ENCODE measurements at regions not wholly inside any gene's neighbourhood (a gene's known extent, or its start where the extent isn't known, plus 50 kb on each side); places are given as distances from the start of the nearest gene placed in this dataset.

DNA sequence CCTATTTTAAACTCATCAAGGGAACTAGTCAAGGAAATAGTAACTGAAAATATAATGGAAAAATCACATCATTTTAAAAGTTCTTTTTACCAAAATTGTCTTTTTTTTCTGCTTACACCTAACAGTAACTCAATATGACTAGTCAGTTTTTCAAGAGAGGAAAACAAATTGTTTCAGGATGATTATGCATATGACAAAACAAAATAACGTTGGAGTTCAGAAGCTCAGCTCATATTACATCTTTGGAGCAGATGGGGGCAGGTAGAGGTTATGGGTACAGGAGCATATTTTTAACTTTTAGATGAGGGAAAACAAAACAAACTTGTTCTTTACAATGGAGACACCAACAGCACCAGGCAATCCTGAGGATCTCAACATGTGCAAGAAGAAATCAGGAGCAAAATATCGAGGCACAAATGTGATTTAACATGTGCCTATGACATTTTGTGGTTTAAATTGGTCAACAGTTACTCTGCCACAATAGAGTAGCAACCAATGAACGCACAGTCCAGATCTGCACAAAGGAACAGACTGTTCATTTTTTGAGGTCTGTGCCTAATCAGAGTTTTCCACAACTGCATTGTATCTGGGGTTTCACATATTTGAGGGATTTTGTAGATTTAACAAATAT is 659.0 kb downstream of the ANXA1 start:
- TF ChIP-seq, protein P1, sequence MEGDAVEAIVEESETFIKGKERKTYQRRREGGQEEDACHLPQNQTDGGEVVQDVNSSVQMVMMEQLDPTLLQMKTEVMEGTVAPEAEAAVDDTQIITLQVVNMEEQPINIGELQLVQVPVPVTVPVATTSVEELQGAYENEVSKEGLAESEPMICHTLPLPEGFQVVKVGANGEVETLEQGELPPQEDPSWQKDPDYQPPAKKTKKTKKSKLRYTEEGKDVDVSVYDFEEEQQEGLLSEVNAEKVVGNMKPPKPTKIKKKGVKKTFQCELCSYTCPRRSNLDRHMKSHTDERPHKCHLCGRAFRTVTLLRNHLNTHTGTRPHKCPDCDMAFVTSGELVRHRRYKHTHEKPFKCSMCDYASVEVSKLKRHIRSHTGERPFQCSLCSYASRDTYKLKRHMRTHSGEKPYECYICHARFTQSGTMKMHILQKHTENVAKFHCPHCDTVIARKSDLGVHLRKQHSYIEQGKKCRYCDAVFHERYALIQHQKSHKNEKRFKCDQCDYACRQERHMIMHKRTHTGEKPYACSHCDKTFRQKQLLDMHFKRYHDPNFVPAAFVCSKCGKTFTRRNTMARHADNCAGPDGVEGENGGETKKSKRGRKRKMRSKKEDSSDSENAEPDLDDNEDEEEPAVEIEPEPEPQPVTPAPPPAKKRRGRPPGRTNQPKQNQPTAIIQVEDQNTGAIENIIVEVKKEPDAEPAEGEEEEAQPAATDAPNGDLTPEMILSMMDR (IDR thresholded peaks at IDR 0.05; ENCODE audit: control insufficient read depth, insufficient read depth, low read depth, low read length, missing control alignments) = no peak
- H3K4me3 ChIP-seq (ENCODE audit: control insufficient read depth, low read depth, low read length) = no peak overlapping the region
- no peak for DNase-seq (ENCODE audit: low read depth)

DNA sequence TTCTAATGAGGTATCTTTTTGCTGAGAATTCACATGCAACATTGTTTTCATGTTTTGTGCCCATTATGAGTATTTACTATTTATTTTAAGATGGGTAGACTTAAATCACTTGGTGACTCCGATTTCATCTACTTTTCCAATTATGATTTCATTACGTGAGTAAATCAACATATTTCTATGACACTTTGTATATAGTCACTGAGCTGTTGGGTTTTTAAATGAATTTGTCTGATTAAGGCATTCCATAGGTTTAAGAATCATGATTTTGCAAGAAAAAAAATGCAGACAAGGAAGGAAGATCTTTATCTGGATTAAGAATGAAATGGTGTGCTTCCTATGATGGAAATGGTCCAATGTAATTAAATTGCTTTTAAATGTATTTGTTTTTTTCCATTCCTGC is 661.9 kb downstream of the ANXA1 start:
- TF ChIP-seq, protein P1 (IDR thresholded peaks at IDR 0.05; ENCODE audit: control insufficient read depth, insufficient read depth, low read depth, low read length, missing control alignments) = no peak
- no peak overlapping the region for H3K4me3 ChIP-seq (ENCODE audit: control insufficient read depth, low read depth, low read length)
- no peak for DNase-seq (ENCODE audit: low read depth)

DNA sequence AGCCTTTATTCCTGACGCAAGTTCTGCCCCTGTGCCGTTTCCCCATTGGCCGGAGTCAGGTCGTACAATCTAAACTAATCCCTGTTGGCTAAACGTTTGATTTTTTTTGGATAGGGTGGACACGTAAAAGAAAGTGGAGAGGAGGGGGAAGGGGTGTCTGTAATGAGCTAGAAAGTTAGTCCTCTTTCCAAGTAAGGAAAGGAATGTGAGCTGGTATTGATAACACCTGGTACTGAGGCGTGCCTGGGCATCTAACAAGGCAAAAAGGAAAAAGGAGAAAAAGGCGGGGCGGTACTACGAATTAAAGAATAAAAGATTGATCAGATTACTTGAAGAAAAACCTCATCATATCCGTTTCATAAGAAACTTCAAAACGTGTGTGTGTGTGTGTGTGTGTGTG is 665.2 kb downstream of the ANXA1 start:
- no peak overlapping the region for H3K4me3 ChIP-seq (ENCODE audit: control insufficient read depth, low read depth, low read length)
- DNase-seq (ENCODE audit: low read depth) = no peak
- TF ChIP-seq, protein P1 (IDR thresholded peaks at IDR 0.05; ENCODE audit: control insufficient read depth, insufficient read depth, low read depth, low read length, missing control alignments) = no peak

DNA sequence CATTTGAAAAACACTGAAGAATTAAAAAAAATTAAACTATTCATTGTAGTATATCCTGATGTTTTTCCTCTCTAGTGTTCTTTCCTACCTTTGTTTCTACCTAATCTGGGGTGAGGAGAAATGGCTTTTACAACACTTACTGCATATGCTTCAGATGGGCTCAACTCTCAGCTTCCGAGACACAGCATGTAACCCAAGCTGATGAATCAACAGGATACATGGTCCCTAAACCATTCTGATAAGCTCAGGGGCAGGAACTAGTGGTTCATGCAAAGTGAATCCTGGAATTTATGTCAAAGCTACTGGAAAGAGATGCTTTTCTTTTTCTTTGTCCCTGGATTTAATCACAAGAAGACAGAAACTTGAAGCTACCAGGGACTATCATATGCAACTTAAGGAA is 672.5 kb upstream of the RORB start:
- no peak overlapping the region for H3K4me3 ChIP-seq (ENCODE audit: control insufficient read depth, low read depth, low read length)
- no peak for DNase-seq (ENCODE audit: low read depth)
- TF ChIP-seq, protein P1 (IDR thresholded peaks at IDR 0.05; ENCODE audit: control insufficient read depth, insufficient read depth, low read depth, low read length, missing control alignments) = no peak

DNA sequence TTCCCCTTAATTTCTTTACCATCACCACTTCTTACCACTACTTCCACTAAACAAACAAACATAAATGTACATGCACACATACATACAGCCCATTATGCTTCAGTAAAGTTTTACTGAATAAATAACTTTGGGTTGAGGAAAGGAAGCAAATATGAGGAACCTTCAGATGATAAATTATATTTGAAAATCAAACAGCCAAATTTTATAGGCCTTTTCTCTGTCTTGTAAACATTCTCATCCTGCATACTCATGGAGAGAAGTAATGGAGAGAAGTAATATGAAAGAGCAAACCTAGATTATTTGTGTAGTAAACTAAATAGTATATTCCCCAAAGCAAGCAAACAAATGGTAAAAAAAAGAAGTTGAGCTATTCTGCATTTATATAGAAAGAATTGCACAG is 658.3 kb upstream of the RORB start:
- DNase-seq (ENCODE audit: low read depth) = no peak
- TF ChIP-seq, protein P1 (IDR thresholded peaks at IDR 0.05; ENCODE audit: control insufficient read depth, insufficient read depth, low read depth, low read length, missing control alignments) = no peak
- no peak overlapping the region for H3K4me3 ChIP-seq (ENCODE audit: control insufficient read depth, low read depth, low read length)

DNA sequence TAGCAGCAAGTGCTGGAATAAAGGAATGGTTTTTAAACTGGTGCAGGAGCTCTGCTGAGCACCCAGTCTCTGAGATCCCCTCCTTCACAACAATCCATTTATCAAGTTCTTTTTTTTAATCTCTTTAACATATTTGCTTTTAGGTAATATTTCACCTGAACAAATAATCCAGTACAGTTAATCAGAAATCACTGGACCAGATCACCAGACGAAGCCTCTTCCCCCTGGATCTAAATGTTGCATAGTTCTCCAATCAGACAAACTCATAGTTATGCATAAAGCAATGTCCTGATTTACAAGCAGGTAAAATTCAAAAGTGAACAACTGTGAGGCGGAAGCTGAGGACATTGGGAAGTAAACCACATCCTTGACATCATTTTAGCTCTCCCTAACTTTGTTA is 657.7 kb upstream of the RORB start:
- DNase-seq (ENCODE audit: low read depth) = no peak
- TF ChIP-seq, protein P1 (IDR thresholded peaks at IDR 0.05; ENCODE audit: control insufficient read depth, insufficient read depth, low read depth, low read length, missing control alignments) = no peak

DNA sequence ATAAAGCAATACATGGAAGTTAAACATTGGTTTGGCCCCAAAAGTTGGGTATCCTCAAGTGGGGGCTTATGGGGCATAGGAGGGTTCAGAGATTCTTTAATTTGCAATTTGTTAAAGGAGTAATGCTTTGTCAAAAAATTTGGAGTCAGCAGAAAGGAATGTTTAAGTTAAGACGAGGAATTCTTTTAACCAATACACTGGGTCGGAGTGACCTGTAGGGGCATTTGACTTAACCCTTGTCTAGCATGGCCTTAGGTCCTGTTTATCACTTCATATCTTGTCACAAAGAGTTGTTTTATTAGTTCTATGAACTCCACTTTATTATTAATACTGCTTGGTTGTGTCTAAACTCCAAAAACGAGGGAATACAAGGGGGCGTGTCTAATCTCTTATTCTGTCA is 656.1 kb upstream of the RORB start:
- no peak overlapping the region for H3K4me3 ChIP-seq (ENCODE audit: control insufficient read depth, low read depth, low read length)
- no peak for DNase-seq (ENCODE audit: low read depth)
- TF ChIP-seq, protein P1 (IDR thresholded peaks at IDR 0.05; ENCODE audit: control insufficient read depth, insufficient read depth, low read depth, low read length, missing control alignments) = no peak

More for the DNA sequence above, 657.7 kb upstream of the RORB start:
- no peak overlapping the region for H3K4me3 ChIP-seq (ENCODE audit: control insufficient read depth, low read depth, low read length)

Data from AG09309 (cell line).